ENCODE measurements at regions not wholly inside any gene's neighbourhood (a gene's known extent, or its start where the extent isn't known, plus 50 kb on each side); places are given as distances from the start of the nearest gene placed in this dataset.
"Not testable (repeated sequence)": the region's sequence is repeated elsewhere in the genome, so short reads cannot be mapped to it uniquely, and the experiment has no call there.

DNA sequence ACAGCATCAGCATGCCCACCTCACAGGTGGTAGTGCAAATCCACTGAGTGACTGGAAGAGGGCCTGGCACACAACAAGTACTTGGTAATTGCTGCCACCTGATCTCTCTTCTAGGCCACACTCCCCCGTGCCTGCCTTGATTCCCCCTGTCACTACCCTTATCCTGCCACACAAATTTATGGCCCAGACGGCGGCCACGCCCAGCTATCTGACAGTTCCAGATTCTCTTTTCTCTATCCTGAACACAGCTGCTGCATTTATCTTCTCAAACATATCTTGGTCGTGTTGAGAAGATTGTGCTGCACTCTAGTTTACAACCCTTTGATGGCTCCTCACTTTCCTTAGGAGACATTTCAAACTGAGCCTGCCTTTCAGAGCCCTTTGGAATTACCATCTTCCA, 585.2 kb downstream of the NTRK3 start:
- no peak for TF ChIP-seq EZH2 (IDR thresholded peaks at IDR 0.05; ENCODE audit: borderline replicate concordance, low read depth, low read length, poor library complexity, severe bottlenecking)
- TF ChIP-seq CTCF (conservative IDR thresholded peaks at IDR 0.05; ENCODE audit: low read depth, low read length) = no peak
- Histone ChIP-seq H3K27me3 (replicated peaks; ENCODE audit: insufficient read depth, low read depth, low read length, poor library complexity) (no peaks in the 10 kb centered on the region), H3K9me3 (ENCODE audit: low read depth, low read length, poor library complexity, severe bottlenecking) (peaks cover 12% of the 10 kb centered on the region), H3K36me3 (ENCODE audit: insufficient read depth, low read length, poor library complexity, severe bottlenecking) (no peaks in the 10 kb centered on the region), H3K4me3 (ENCODE audit: low read depth, low read length, poor library complexity, severe bottlenecking) (no peak overlapping the region), H3K27ac (ENCODE audit: low read depth, low read length, poor library complexity, severe bottlenecking) (no peak overlapping the region), H3K4me1 (ENCODE audit: insufficient read depth, low read length, poor library complexity, severe bottlenecking) (no peaks in the 10 kb centered on the region)
- CTCF ChIA-PET = no interaction called here
- intact Hi-C loops (cut with micrococcal nuclease; ENCODE audit: unreplicated experiment) = no loop called here
- no TSS peak for BruUV-seq (replicated peaks)
- POLR2A ChIA-PET (ENCODE audit: low non-redundant PET) = no interaction called here
- no peak for DNase-seq (ENCODE audit: low spot score)

- Histone ChIP-seq H3K27ac (ENCODE audit: low read depth, low read length, poor library complexity, severe bottlenecking) (no peak overlapping the region), H3K9me3 (ENCODE audit: low read depth, low read length, poor library complexity, severe bottlenecking) (peaks cover 7% of the 10 kb centered on the region), H3K4me3 (ENCODE audit: low read depth, low read length, poor library complexity, severe bottlenecking) (no peak overlapping the region), H3K36me3 (ENCODE audit: insufficient read depth, low read length, poor library complexity, severe bottlenecking) (no peaks in the 10 kb centered on the region), H3K4me1 (ENCODE audit: insufficient read depth, low read length, poor library complexity, severe bottlenecking) (no peaks in the 10 kb centered on the region), H3K27me3 (replicated peaks; ENCODE audit: insufficient read depth, low read depth, low read length, poor library complexity) (no peaks in the 10 kb centered on the region)
- no peak for DNase-seq (ENCODE audit: low spot score)
- CTCF ChIA-PET = no interaction called here
- POLR2A ChIA-PET (ENCODE audit: low non-redundant PET) = no interaction called here
- no peak for TF ChIP-seq EZH2 (IDR thresholded peaks at IDR 0.05; ENCODE audit: borderline replicate concordance, low read depth, low read length, poor library complexity, severe bottlenecking)
- no peak for TF ChIP-seq CTCF (conservative IDR thresholded peaks at IDR 0.05; ENCODE audit: low read depth, low read length)
- intact Hi-C loops (cut with micrococcal nuclease; ENCODE audit: unreplicated experiment) = no loop called here
- no TSS peak for BruUV-seq (replicated peaks)
These were observed 586.7 kb downstream of the NTRK3 start for GRCh38 chr15:87669846-87670245.

- DNase-seq (ENCODE audit: low spot score); H3K9me3 ChIP-seq (ENCODE audit: low read depth, low read length, poor library complexity, severe bottlenecking); H3K36me3 ChIP-seq (ENCODE audit: insufficient read depth, low read length, poor library complexity, severe bottlenecking); H3K27me3 ChIP-seq (replicated peaks; ENCODE audit: insufficient read depth, low read depth, low read length, poor library complexity); H3K27ac ChIP-seq (ENCODE audit: low read depth, low read length, poor library complexity, severe bottlenecking); POLR2A ChIA-PET (ENCODE audit: low non-redundant PET); CTCF ChIA-PET; H3K4me1 ChIP-seq (ENCODE audit: insufficient read depth, low read length, poor library complexity, severe bottlenecking); BruUV-seq (replicated peaks); intact Hi-C loops (cut with micrococcal nuclease; ENCODE audit: unreplicated experiment); H3K4me3 ChIP-seq (ENCODE audit: low read depth, low read length, poor library complexity, severe bottlenecking): not testable (repeated sequence)
These were observed 587.6 kb downstream of the NTRK3 start for GRCh38 chr15:87668768-87669564.

- TF ChIP-seq CTCF (conservative IDR thresholded peaks at IDR 0.05; ENCODE audit: low read depth, low read length) = no peak
- no peak for TF ChIP-seq EZH2 (IDR thresholded peaks at IDR 0.05; ENCODE audit: borderline replicate concordance, low read depth, low read length, poor library complexity, severe bottlenecking)
- DNase-seq (ENCODE audit: low spot score) = no peak
- intact Hi-C loops (cut with micrococcal nuclease; ENCODE audit: unreplicated experiment) = no loop called here
- no peaks in the 10 kb centered on the region for H3K36me3 ChIP-seq (ENCODE audit: insufficient read depth, low read length, poor library complexity, severe bottlenecking)
- peaks cover 14% of the 10 kb centered on the region for H3K9me3 ChIP-seq (ENCODE audit: low read depth, low read length, poor library complexity, severe bottlenecking)
- BruUV-seq (replicated peaks) = no TSS peak
- no peaks in the 10 kb centered on the region for H3K27me3 ChIP-seq (replicated peaks; ENCODE audit: insufficient read depth, low read depth, low read length, poor library complexity)
- H3K27ac ChIP-seq (ENCODE audit: low read depth, low read length, poor library complexity, severe bottlenecking) = no peak overlapping the region
- no peaks in the 10 kb centered on the region for H3K4me1 ChIP-seq (ENCODE audit: insufficient read depth, low read length, poor library complexity, severe bottlenecking)
- H3K4me3 ChIP-seq (ENCODE audit: low read depth, low read length, poor library complexity, severe bottlenecking) = no peak overlapping the region
- CTCF ChIA-PET = no interaction called here
- POLR2A ChIA-PET (ENCODE audit: low non-redundant PET) = no interaction called here
These were observed 588.9 kb downstream of the NTRK3 start for GRCh38 chr15:87667643-87668042.

All from A673 (cell line).